Nephron (organoid): ENCODE measurements at regions not wholly inside any gene's neighbourhood (a gene's known extent, or its start where the extent isn't known, plus 50 kb on each side); places are given as distances from the start of the nearest gene placed in this dataset.

Experiments
- H3K27ac Mint-ChIP-seq, 3 experiments: 2 replicates each; pipeline ENCODE4 v1.8.0; 2020; ENCODE audit warnings: mixed read lengths in 3 of 3, mild to moderate bottlenecking in 2 of 3, moderate library complexity in 1 of 3
- H3K27me3 Mint-ChIP-seq: 2 replicates; pipeline ENCODE4 v1.8.0; 2021; ENCODE audit warnings: low read depth, mild to moderate bottlenecking, moderate library complexity, mixed read lengths
- H3K36me3 Mint-ChIP-seq: 2 replicates; pipeline ENCODE4 v1.8.0; 2020; ENCODE audit warnings: low read depth, mixed read lengths
- H3K4me1 Mint-ChIP-seq: 2 replicates; pipeline ENCODE4 v1.8.0; 2020; ENCODE audit warnings: mixed read lengths
- H3K4me3 Mint-ChIP-seq, 3 experiments: 2 replicates each; pipeline ENCODE4 v1.8.0; 2020; ENCODE audit warnings: mild to moderate bottlenecking in 3 of 3, mixed read lengths in 3 of 3, moderate library complexity in 2 of 3
- H3K9me3 Mint-ChIP-seq: 2 replicates; pipeline ENCODE4 v1.8.0; 2020; ENCODE audit warnings: mixed read lengths
- TF ChIP-seq, protein P1 (sequence below), 3 experiments: fragments of 200-600 bp; sonication (generic); IDR thresholded peaks; one replicate each; pipeline ENCODE4 v1.5.0; 2021; ENCODE audit warnings: antibody characterized with exemption in 3 of 3; ENCODE audit not compliant: unreplicated experiment in 3 of 3

DNA sequence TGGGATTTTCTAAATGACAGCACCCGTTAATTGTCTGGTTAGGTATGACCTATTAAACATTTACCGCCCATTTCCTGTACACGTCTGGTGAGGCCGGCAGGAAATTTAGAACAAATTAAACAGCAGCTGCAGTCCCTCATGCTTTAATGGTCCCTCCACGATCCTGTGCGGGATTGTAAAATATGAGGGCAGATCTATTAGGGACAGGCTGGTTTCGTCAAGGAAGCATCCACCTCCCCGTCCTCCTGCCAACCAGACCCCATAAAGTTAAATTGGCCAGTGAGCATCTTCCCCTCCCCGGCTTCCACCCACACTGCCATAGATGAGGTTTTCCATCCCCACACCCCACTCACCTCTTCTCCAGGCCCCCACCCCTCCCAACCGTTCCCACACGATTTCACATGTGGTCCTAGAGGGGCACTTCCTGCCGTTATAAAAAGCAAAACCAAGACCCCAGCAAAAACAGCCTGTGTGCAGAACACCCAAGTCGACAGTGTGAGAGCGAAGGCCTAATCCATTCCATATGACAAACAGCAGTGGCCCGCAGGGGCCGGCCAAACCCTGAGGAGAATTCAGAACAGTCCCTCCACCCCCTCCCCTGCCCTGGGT, 331.9 kb downstream of the FOXL1 start:
- Mint-ChIP-seq H3K27me3 (peaks cover 36% of the 10 kb centered on the region), H3K4me1 (peaks cover 47% of the 10 kb centered on the region), H3K27ac (no peak overlapping the region), H3K36me3 (no peaks in the 10 kb centered on the region), H3K4me3 (peak overlapping the region in 1 of 3 experiments; percentile 38), H3K9me3 (no peaks in the 10 kb centered on the region)
- TF ChIP-seq, protein P1, sequence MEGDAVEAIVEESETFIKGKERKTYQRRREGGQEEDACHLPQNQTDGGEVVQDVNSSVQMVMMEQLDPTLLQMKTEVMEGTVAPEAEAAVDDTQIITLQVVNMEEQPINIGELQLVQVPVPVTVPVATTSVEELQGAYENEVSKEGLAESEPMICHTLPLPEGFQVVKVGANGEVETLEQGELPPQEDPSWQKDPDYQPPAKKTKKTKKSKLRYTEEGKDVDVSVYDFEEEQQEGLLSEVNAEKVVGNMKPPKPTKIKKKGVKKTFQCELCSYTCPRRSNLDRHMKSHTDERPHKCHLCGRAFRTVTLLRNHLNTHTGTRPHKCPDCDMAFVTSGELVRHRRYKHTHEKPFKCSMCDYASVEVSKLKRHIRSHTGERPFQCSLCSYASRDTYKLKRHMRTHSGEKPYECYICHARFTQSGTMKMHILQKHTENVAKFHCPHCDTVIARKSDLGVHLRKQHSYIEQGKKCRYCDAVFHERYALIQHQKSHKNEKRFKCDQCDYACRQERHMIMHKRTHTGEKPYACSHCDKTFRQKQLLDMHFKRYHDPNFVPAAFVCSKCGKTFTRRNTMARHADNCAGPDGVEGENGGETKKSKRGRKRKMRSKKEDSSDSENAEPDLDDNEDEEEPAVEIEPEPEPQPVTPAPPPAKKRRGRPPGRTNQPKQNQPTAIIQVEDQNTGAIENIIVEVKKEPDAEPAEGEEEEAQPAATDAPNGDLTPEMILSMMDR (IDR thresholded peaks at IDR 0.05; ENCODE audit: unreplicated experiment in 3 of 3), result no peak

DNA sequence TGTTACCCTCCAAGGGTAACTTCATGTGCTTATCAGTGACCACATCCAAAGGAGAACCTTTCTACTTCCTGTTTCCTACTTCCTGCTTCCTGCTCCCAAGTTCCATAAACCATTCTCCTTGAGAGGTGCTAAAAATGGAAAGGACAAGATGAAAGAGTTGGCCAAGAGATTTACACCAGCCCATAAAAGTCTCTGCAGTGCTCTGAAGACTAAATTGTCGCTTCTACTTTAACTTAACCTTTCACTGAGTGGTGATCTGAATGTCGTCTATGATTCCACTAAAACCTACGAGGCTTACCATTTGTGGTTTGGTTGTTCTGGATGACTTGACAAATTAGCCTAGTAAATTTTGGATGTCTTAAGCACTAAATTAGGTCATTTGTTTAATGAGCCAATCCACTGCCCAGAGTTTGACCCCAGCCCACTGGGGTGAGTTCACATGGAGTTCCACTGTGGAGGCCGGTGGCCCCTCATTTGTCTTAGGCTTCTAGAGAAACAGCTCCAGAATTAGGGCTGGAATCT, 333.1 kb downstream of the FOXL1 start:
- Mint-ChIP-seq H3K9me3 (no peaks in the 10 kb centered on the region), H3K36me3 (no peaks in the 10 kb centered on the region), H3K4me1 (peaks cover 50% of the 10 kb centered on the region), H3K27ac (no peak overlapping the region), H3K4me3 (no peak overlapping the region), H3K27me3 (peaks cover 33% of the 10 kb centered on the region)
- TF ChIP-seq, protein P1 (IDR thresholded peaks at IDR 0.05; ENCODE audit: unreplicated experiment in 3 of 3), result no peak

DNA sequence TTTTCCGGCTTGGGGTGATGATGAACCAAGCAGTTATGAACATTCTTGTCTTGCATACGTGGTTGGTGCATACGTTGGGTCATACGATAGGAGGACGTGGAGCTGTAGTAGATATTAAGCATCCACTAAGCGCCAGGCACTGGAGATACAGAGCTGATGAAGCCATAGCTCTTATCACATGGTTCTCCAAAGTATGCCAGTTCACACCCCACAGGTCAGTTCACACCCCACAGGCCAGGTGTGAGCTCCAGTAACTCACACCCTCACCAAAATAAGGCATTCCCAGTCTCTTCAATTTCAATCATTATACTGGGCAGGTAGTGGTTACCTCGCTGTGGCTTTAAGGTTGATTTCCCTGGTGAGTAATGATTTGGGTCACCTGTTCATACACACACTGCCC, 335.5 kb downstream of the FOXL1 start:
- H3K4me3 Mint-ChIP-seq, result no peak overlapping the region
- H3K9me3 Mint-ChIP-seq, result no peaks in the 10 kb centered on the region
- peaks cover 49% of the 10 kb centered on the region for H3K4me1 Mint-ChIP-seq

DNA sequence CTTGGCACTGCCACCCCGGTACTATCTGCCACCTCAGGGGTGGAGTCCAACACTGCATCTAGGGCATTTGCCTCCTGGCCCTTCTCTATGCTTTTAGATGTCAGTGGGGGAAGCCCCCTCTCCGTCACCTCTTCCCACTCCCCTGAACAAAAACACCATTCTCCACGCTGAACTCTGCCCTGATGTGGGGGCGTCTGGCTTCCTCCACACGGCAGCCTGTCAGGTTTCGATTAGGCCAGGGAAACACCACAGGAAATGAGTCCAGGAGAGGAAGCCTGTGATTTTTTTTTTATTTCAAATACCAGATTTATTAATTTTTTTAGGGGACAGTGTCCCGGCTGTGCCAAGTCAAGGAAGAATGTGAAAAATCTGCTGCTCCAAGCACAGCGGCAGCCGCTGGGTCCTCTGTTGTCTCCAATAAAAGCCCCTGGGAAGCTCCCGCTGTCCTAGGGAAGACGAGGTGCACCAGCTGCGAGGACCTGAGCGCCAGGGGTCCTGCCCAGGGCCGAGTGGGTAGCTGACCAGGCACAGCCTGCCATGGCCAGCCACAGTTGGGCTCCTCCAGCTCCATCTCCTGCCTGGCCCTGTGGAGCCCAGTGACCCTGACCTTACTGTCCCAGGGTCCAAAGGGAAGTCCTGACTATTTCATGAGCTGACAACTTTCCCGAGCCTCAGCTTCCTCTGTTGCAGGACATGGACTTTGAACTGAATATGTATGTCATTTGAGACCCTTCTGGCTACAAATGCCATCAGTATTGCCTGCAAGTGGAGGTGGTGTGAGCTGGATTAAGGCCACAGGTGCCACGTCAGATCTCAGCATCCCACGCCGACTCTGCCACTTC, 336.7 kb downstream of the FOXL1 start:
- Mint-ChIP-seq H3K27me3 (peaks cover 38% of the 10 kb centered on the region), H3K4me1 (peaks cover 55% of the 10 kb centered on the region), H3K36me3 (no peaks in the 10 kb centered on the region), H3K27ac (peak overlapping the region; percentile 12 to 80 (median 67)), H3K9me3 (no peaks in the 10 kb centered on the region), H3K4me3 (no peak overlapping the region)
- TF ChIP-seq, protein P1 (IDR thresholded peaks at IDR 0.05; ENCODE audit: unreplicated experiment in 3 of 3), result no peak

More for the DNA sequence above, 335.5 kb downstream of the FOXL1 start:
- peak overlapping the region in 1 of 3 experiments; percentile 80 for H3K27ac Mint-ChIP-seq
- peaks cover 29% of the 10 kb centered on the region for H3K27me3 Mint-ChIP-seq
- H3K36me3 Mint-ChIP-seq, result no peaks in the 10 kb centered on the region
- TF ChIP-seq, protein P1 (IDR thresholded peaks at IDR 0.05; ENCODE audit: unreplicated experiment in 3 of 3), result no peak

DNA sequence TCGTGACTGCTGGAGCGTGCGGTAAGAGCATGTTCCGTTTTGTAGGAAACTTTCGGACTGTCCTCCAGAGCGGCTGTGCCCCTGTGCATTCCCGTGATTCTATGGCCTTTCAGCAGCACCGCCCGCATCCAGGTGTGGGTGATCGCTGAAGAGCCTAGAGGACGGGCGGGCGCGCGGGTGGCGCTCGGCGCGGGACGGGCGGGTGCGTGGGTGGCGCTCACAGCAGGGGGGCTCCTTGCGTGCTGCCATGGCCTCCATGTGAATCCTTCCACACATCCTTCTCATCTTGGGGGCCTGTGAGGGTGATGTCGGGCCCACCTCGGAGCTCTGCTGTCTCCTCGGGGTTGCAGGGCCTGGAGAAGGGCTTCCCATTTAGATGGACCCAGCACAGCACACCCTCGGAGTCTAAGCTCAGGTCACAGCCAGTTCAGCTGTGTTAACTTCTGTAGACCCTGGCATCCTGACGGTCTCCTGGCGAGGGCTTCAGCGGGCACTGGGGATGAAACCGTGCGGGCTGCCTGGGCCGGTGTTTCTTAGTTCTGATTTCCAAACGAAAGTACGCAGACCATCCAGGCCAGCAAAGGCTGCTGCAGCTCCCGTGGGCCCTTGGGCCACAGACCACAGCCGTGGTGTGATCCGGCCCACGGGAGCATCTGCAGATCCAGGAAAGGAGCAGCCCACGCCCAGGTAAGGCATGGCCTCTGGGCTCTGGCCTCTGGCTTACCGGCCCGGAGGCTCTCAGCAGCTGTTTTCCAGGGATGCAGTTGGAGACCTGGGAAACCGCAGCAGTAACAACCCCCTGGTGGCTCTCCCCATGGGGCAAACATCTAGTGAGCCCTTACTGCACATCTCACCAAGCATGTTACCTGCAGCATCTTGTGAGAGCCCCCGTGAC, 339.4 kb downstream of the FOXL1 start:
- H3K36me3 Mint-ChIP-seq, result peaks cover 3% of the 10 kb centered on the region
- H3K27me3 Mint-ChIP-seq, result peaks cover 48% of the 10 kb centered on the region
- TF ChIP-seq, protein P1 (IDR thresholded peaks at IDR 0.05; ENCODE audit: unreplicated experiment in 3 of 3), result no peak
- no peak overlapping the region for H3K4me3 Mint-ChIP-seq
- peak overlapping the region in 1 of 3 experiments; percentile 11 for H3K27ac Mint-ChIP-seq
- peaks cover 8% of the 10 kb centered on the region for H3K9me3 Mint-ChIP-seq
- peaks cover 38% of the 10 kb centered on the region for H3K4me1 Mint-ChIP-seq
